SK-N-SH (cell line): ENCODE measurements at regions not wholly inside any gene's neighbourhood (a gene's known extent, or its start where the extent isn't known, plus 50 kb on each side); places are given as distances from the start of the nearest gene placed in this dataset.

Experiments
- CTCF ChIA-PET: fragments of 300-600, 350-600 bp; formaldehyde crosslinking; extraction: SDS; loops from one replicate; lab custom pipeline; 2021; lab: Yijun Ruan, JAX
- POLR2A ChIA-PET: fragments of 350-600 bp; sonication (Branson Sonifier 250); formaldehyde crosslinking; extraction: SDS; loops from one replicate; lab custom pipeline; 2020; ENCODE audit warnings: antibody characterized with exemption, inconsistent platforms; lab: Yijun Ruan, JAX
- DNase-seq: peaks from one replicate; pipeline ENCODE4 v3.0.0; 2012
- H2AFZ ChIP-seq: fragments of 200-600 bp; sonication (generic); 2 replicates; pipeline ENCODE4 v1.8.1; 2016; ENCODE audit warnings: antibody characterized with exemption, mild to moderate bottlenecking, low read depth
- H3F3A ChIP-seq: fragments of 200-600 bp; sonication (generic); replicated peaks from 2 replicates; pipeline ENCODE3; 2016; ENCODE audit warnings: antibody characterized with exemption, mild to moderate bottlenecking; ENCODE audit not compliant: insufficient read depth
- H3K27ac ChIP-seq, 2 experiments: fragments of 200-500 bp in 1 of 2; fragments of 200-600 bp in 1 of 2; sonication (Bioruptor generic) in 1 of 2; sonication (generic), shearing (Covaris generic) in 1 of 2; 2 replicates each; pipeline versions ENCODE4 v1.5.1 to v1.6.1; 2014 to 2016; ENCODE audit warnings: low read depth in 2 of 2, inconsistent platforms in 1 of 2, low read length in 1 of 2, mild to moderate bottlenecking in 1 of 2, mixed read lengths in 1 of 2
- H3K27me3 ChIP-seq: fragments of 200-600 bp; sonication (generic), shearing (Covaris generic); 2 replicates; pipeline ENCODE4 v1.6.1; 2016; ENCODE audit warnings: mixed run types; ENCODE audit not compliant: insufficient read depth
- H3K36me3 ChIP-seq, 2 experiments: fragments of 200-500 bp in 1 of 2; fragments of 200-600 bp in 1 of 2; sonication (Bioruptor generic) in 1 of 2; sonication (generic) in 1 of 2; replicated peaks in 1 of 2; 2 replicates each; pipeline versions ENCODE3 to v1.5.1; 2014 to 2016; ENCODE audit warnings: low read length in 1 of 2, mild to moderate bottlenecking in 1 of 2; ENCODE audit not compliant: insufficient read depth in 2 of 2, control insufficient read depth in 1 of 2
- H3K4me1 ChIP-seq, 2 experiments: fragments of 200-500 bp in 1 of 2; fragments of 200-600 bp in 1 of 2; sonication (Bioruptor generic) in 1 of 2; sonication (generic), shearing (Covaris generic) in 1 of 2; 2 replicates each; pipeline versions ENCODE4 v1.5.1 to v1.6.1; 2014 to 2016; ENCODE audit warnings: low read depth in 1 of 2, low read length in 1 of 2, mixed run types in 1 of 2; ENCODE audit not compliant: insufficient read depth in 2 of 2, control insufficient read depth in 1 of 2
- H3K4me2 ChIP-seq: fragments of 200-600 bp; sonication (generic), shearing (Covaris generic); 2 replicates; pipeline ENCODE4 v1.6.1; 2017; ENCODE audit warnings: mixed run types
- H3K4me3 ChIP-seq, 2 experiments: fragments of 200-500 bp in 1 of 2; fragments of 200-600 bp in 1 of 2; sonication (Bioruptor generic) in 1 of 2; sonication (generic), shearing (Covaris generic) in 1 of 2; 2 replicates each; pipeline versions ENCODE4 v1.5.1 to v1.8.1; 2014 to 2016; ENCODE audit warnings: low read depth in 2 of 2, inconsistent platforms in 1 of 2, low read length in 1 of 2, mild to moderate bottlenecking in 1 of 2, mixed read lengths in 1 of 2, moderate library complexity in 1 of 2
- H3K79me2 ChIP-seq: fragments of 200-600 bp; sonication (generic); 2 replicates; pipeline ENCODE4 v1.8.1; 2017; ENCODE audit warnings: mild to moderate bottlenecking; ENCODE audit not compliant: insufficient read depth
- H3K9ac ChIP-seq: fragments of 200-600 bp; sonication (generic); 2 replicates; pipeline ENCODE4 v1.6.1; 2017; ENCODE audit warnings: mixed run types
- H3K9me2 ChIP-seq: fragments of 200-600 bp; sonication (generic); 2 replicates; pipeline ENCODE4 v1.6.1; 2017; ENCODE audit warnings: mixed run types
- H3K9me3 ChIP-seq: fragments of 200-600 bp; sonication (generic); 2 replicates; pipeline ENCODE4 v1.6.1; 2017; ENCODE audit warnings: mixed run types, mild to moderate bottlenecking, moderate library complexity
- H4K20me1 ChIP-seq: fragments of 200-600 bp; sonication (generic); 2 replicates; pipeline ENCODE4 v1.6.1; 2017; ENCODE audit warnings: mild to moderate bottlenecking, mixed run types; ENCODE audit not compliant: insufficient read depth
- EZH2phosphoT487 ChIP-seq: fragments of 200-600 bp; sonication (generic); IDR thresholded peaks from 2 replicates; pipeline ENCODE4 v1.6.1; 2017; ENCODE audit warnings: low read depth, mixed run types, mild to moderate bottlenecking, antibody characterized with exemption, moderate library complexity, borderline replicate concordance
- FOSL2 ChIP-seq: IDR thresholded peaks from 2 replicates; pipeline ENCODE4 v1.4.0; 2012; ENCODE audit warnings: low read depth, mild to moderate bottlenecking, moderate library complexity, borderline replicate concordance
- FOXJ3 ChIP-seq: sonication (generic); formaldehyde crosslinking; IDR thresholded peaks from 2 replicates; pipeline ENCODE4 v1.5.1; 2020; ENCODE audit warnings: mild to moderate bottlenecking, missing genetic modification reagents
- GATA2 ChIP-seq: sonication (generic); formaldehyde crosslinking; IDR thresholded peaks from 2 replicates; pipeline ENCODE4 v1.5.0; 2020; ENCODE audit warnings: mild to moderate bottlenecking, missing genetic modification reagents
- IRF3 ChIP-seq: fragments of 150-350 bp; IDR thresholded peaks from 2 replicates; pipeline ENCODE4 v1.6.1; 2016; ENCODE audit warnings: mild to moderate bottlenecking, low read depth, low read length
- JUND ChIP-seq: IDR thresholded peaks from 2 replicates; pipeline ENCODE4 v1.4.0; 2012
- MAX ChIP-seq: IDR thresholded peaks from 2 replicates; pipeline ENCODE4 v1.4.0; 2012; ENCODE audit warnings: low read depth
- MXI1 ChIP-seq: IDR thresholded peaks from 2 replicates; pipeline ENCODE4 v1.6.1; 2012; ENCODE audit warnings: mild to moderate bottlenecking, low read depth, low read length, improper control_type of control experiment
- NFIC ChIP-seq: IDR thresholded peaks from 2 replicates; pipeline ENCODE4 v1.4.0; 2012; ENCODE audit warnings: borderline replicate concordance
- NRF1 ChIP-seq: IDR thresholded peaks from 2 replicates; pipeline ENCODE4 v1.6.1; 2012; ENCODE audit warnings: low read depth, mild to moderate bottlenecking, low read length
- POLR2AphosphoS5 ChIP-seq: IDR thresholded peaks from 2 replicates; pipeline ENCODE4 v1.6.1; 2012; ENCODE audit warnings: low read depth, low read length
- RCOR1 ChIP-seq: fragments of 150-350 bp; IDR thresholded peaks from 2 replicates; pipeline ENCODE4 v1.6.1; 2017; ENCODE audit warnings: antibody characterized with exemption, low read length
- RFX5 ChIP-seq: IDR thresholded peaks from 2 replicates; pipeline ENCODE4 v1.6.1; 2012; ENCODE audit warnings: mild to moderate bottlenecking, improper control_type of control experiment, low read length
- RXRA ChIP-seq: IDR thresholded peaks from 2 replicates; pipeline ENCODE4 v1.4.0; 2012; ENCODE audit warnings: low read depth, mild to moderate bottlenecking, borderline replicate concordance
- SIN3A ChIP-seq: IDR thresholded peaks from 2 replicates; pipeline ENCODE4 v1.6.1; 2012; ENCODE audit warnings: low read depth, mild to moderate bottlenecking, low read length, moderate library complexity, borderline replicate concordance
- TCF12 ChIP-seq: IDR thresholded peaks from 2 replicates; pipeline ENCODE4 v1.4.0; 2012
- WGBS: methylation state at CpG from one replicate; pipeline ENCODE4 v1.1.6; 2017; ENCODE audit warnings: low lambda C conversion rate; 5-methylcytosine and 5-hydroxymethylcytosine counted together
- TF ChIP-seq, protein P1 (sequence below): IDR thresholded peaks from 2 replicates; pipeline ENCODE4 v1.4.0; 2012; ENCODE audit warnings: low read depth, borderline replicate concordance
- TF ChIP-seq, protein P2 (sequence below): fragments of 200-600 bp; sonication (generic); IDR thresholded peaks from 2 replicates; pipeline ENCODE4 v1.6.1; 2017; ENCODE audit warnings: antibody characterized with exemption, mild to moderate bottlenecking, moderate library complexity
- TF ChIP-seq, protein P3 (sequence below): IDR thresholded peaks from 2 replicates; pipeline ENCODE4; 2012

GRCh38 chr15:47473832-47474231 is 243.5 kb upstream of the SEMA6D start:
- no peaks in the 10 kb centered on the region for H3K36me3 ChIP-seq
- no peaks in the 10 kb centered on the region for H3F3A ChIP-seq
- DNase-seq: no peak
- H4K20me1 ChIP-seq: no peaks in the 10 kb centered on the region
- CTCF ChIA-PET: interaction anchor here (0.6 to 1.1 kb wide), 2 partner anchors 8 to 278 kb away, joined by 3 to 4 read pairs; no protein-coding TSS in a partner anchor
- no peak overlapping the region for H3K4me2 ChIP-seq
- no peaks in the 10 kb centered on the region for H3K9me3 ChIP-seq
- no peaks in the 10 kb centered on the region for H3K9me2 ChIP-seq
- H2AFZ ChIP-seq: 0 out of 2 replicates have a peak overlapping the region, but pooled peaks have one; percentile 3
- H3K9ac ChIP-seq: no peak overlapping the region
- peaks cover 0 to 2% of the 10 kb centered on the region in 2 experiments; a peak in 2 of 4 replicates for H3K4me1 ChIP-seq
- POLR2A ChIA-PET: no interaction called here
- WGBS: 50% methylated on average over 4 of the region's 4 CpGs
- TF ChIP-seq RCOR1: no peak
- TF ChIP-seq, protein P1, sequence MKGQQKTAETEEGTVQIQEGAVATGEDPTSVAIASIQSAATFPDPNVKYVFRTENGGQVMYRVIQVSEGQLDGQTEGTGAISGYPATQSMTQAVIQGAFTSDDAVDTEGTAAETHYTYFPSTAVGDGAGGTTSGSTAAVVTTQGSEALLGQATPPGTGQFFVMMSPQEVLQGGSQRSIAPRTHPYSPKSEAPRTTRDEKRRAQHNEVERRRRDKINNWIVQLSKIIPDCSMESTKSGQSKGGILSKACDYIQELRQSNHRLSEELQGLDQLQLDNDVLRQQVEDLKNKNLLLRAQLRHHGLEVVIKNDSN: no peak
- TF ChIP-seq FOSL2: no peak
- no peak for TF ChIP-seq MAX
- no peak for TF ChIP-seq EZH2phosphoT487
- no peak for TF ChIP-seq POLR2AphosphoS5
- no peak for TF ChIP-seq RFX5
- no peak for TF ChIP-seq RXRA
- no peak for TF ChIP-seq TCF12
- TF ChIP-seq FOXJ3 (CRISPR knock-in tag): no peak
- TF ChIP-seq NFIC: no peak
- TF ChIP-seq, protein P2, sequence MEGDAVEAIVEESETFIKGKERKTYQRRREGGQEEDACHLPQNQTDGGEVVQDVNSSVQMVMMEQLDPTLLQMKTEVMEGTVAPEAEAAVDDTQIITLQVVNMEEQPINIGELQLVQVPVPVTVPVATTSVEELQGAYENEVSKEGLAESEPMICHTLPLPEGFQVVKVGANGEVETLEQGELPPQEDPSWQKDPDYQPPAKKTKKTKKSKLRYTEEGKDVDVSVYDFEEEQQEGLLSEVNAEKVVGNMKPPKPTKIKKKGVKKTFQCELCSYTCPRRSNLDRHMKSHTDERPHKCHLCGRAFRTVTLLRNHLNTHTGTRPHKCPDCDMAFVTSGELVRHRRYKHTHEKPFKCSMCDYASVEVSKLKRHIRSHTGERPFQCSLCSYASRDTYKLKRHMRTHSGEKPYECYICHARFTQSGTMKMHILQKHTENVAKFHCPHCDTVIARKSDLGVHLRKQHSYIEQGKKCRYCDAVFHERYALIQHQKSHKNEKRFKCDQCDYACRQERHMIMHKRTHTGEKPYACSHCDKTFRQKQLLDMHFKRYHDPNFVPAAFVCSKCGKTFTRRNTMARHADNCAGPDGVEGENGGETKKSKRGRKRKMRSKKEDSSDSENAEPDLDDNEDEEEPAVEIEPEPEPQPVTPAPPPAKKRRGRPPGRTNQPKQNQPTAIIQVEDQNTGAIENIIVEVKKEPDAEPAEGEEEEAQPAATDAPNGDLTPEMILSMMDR: no peak
- TF ChIP-seq NRF1: no peak
- TF ChIP-seq IRF3: no peak
- TF ChIP-seq, protein P3, sequence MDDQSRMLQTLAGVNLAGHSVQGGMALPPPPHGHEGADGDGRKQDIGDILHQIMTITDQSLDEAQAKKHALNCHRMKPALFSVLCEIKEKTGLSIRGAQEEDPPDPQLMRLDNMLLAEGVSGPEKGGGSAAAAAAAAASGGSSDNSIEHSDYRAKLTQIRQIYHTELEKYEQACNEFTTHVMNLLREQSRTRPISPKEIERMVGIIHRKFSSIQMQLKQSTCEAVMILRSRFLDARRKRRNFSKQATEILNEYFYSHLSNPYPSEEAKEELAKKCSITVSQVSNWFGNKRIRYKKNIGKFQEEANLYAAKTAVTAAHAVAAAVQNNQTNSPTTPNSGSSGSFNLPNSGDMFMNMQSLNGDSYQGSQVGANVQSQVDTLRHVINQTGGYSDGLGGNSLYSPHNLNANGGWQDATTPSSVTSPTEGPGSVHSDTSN: no peak
- no peak for TF ChIP-seq GATA2 (CRISPR knock-in tag)
- TF ChIP-seq JUND: no peak
- TF ChIP-seq SIN3A: no peak
- no peak for TF ChIP-seq MXI1
- TF ChIP-seq, all 33 proteins: peak for 0
- Histone ChIP-seq H3K79me2 (no peaks in the 10 kb centered on the region), H3K27ac (no peak overlapping the region), H3K27me3 (no peaks in the 10 kb centered on the region), H3K4me3 (no peak overlapping the region)
